GM10266 (cell line): ENCODE measurements at regions not wholly inside any gene's neighbourhood (a gene's known extent, or its start where the extent isn't known, plus 50 kb on each side); places are given as distances from the start of the nearest gene placed in this dataset.

Experiments used
- DNase-seq: peaks from one replicate; pipeline ENCODE4 v3.0.0; 2012; ENCODE audit errors: extremely low spot score
- CTCF ChIP-seq: IDR thresholded peaks from 2 replicates; pipeline ENCODE4 v1.5.1; 2012; ENCODE audit warnings: mild to moderate bottlenecking, low read depth; ENCODE audit not compliant: control insufficient read depth, insufficient read depth; ENCODE audit errors: missing control alignments

- no peak for DNase-seq
- no peak for TF ChIP-seq CTCF
Observed at GRCh38 chr12:92339198-92339821, 193.7 kb upstream of the BTG1 start.

GRCh38 chr12:92338671-92339070 lies 193.0 kb upstream of the BTG1 start:
- DNase-seq = no peak
- TF ChIP-seq CTCF = no peak

DNA sequence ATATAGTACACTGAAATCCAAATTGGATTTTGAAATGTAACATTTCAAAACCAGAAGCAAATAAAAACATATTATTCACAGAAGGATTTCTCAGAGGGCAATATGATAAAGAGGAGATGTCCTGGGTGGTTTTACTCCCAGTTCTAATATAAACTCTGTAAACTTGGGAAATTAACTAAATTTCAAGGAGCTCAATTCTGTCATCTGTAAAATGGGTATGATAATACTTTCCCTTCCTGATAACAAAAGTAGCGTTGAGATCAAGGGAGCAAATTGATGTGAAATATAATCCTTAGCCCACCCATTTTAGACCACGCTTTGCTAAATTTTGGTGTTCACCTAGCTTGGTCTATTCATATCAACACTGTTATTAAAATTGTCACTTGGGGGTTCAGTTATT lies 192.5 kb upstream of the BTG1 start:
- no peak for TF ChIP-seq CTCF

GRCh38 chr12:92337128-92337527 lies 191.5 kb upstream of the BTG1 start:
- no peak for DNase-seq
- no peak for TF ChIP-seq CTCF

More for the DNA sequence above, 192.5 kb upstream of the BTG1 start:
- DNase-seq = no peak

DNA sequence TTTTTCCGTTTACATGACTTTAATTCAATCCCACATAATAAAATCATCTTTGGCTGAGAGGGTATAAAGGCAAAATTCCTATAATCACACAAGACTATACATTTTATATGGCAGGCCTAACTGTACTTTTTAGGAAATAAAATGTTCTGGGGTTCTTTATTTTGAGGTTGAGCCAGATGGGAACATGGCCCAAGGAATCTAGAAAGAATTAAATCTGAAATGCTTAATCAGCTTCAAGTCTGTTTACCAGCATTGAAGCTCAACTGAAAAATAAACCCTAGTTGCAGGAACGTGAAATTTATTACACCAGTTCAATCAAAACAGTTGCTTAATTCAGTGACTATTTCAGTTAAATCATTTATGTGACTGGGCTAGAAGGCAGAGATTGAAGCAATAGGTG lies 191.0 kb upstream of the BTG1 start:
- TF ChIP-seq CTCF = no peak
- no peak for DNase-seq

- TF ChIP-seq CTCF = no peak
- no peak for DNase-seq
Observed at GRCh38 chr12:92335831-92336230, 190.2 kb upstream of the BTG1 start.

- no peak for TF ChIP-seq CTCF
- DNase-seq = no peak
Observed at GRCh38 chr12:92334552-92334951, 188.9 kb upstream of the BTG1 start.
